Trophoblast cell (in vitro differentiated cells and primary cell): ENCODE measurements at regions not wholly inside any gene's neighbourhood (a gene's known extent, or its start where the extent isn't known, plus 50 kb on each side); places are given as distances from the start of the nearest gene placed in this dataset.

ENCODE experiments used
- DNase-seq, 2 donors: peaks; one replicate each; pipeline ENCODE4 v3.0.0-alpha.2; 2016
- H2AFZ ChIP-seq: 2 replicates; pipeline ENCODE4 v1.6.1; 2013; ENCODE audit warnings: low read length, moderate library complexity, mild to moderate bottlenecking; ENCODE audit not compliant: insufficient read depth, poor library complexity
- H2AK5ac ChIP-seq: 2 replicates; pipeline ENCODE4 v1.6.1; 2013; ENCODE audit warnings: mild to moderate bottlenecking, low read length
- H2BK120ac ChIP-seq: 2 replicates; pipeline ENCODE4 v1.6.1; 2013; ENCODE audit warnings: low read length, mild to moderate bottlenecking, moderate library complexity; ENCODE audit not compliant: insufficient read depth, poor library complexity
- H2BK12ac ChIP-seq: 2 replicates; pipeline ENCODE4 v1.6.1; 2013; ENCODE audit warnings: mild to moderate bottlenecking, low read length, moderate library complexity
- H2BK5ac ChIP-seq: 2 replicates; pipeline ENCODE4 v1.6.1; 2013; ENCODE audit warnings: low read length, low read depth, moderate library complexity, mild to moderate bottlenecking; ENCODE audit not compliant: poor library complexity
- H3K14ac ChIP-seq: 2 replicates; pipeline ENCODE4 v1.6.1; 2013; ENCODE audit warnings: mild to moderate bottlenecking, low read length
- H3K18ac ChIP-seq: 2 replicates; pipeline ENCODE4 v1.6.1; 2013; ENCODE audit warnings: mild to moderate bottlenecking, low read length
- H3K23ac ChIP-seq: 2 replicates; pipeline ENCODE4 v1.6.1; 2013; ENCODE audit warnings: low read length
- H3K27ac ChIP-seq: 2 replicates; pipeline ENCODE4 v1.5.1; 2013; ENCODE audit warnings: low read depth, mild to moderate bottlenecking, inconsistent platforms, low read length, moderate library complexity
- H3K27me3 ChIP-seq: 2 replicates; pipeline ENCODE4 v1.6.1; 2013; ENCODE audit warnings: inconsistent platforms, mild to moderate bottlenecking, low read length, moderate library complexity; ENCODE audit not compliant: insufficient read depth
- H3K36me3 ChIP-seq, 2 experiments: 1 replicate in 1 of 2; 2 replicates in 1 of 2; pipeline ENCODE4 v1.6.1; 2013; ENCODE audit warnings: low read length in 2 of 2, mild to moderate bottlenecking in 2 of 2, moderate library complexity in 1 of 2; ENCODE audit not compliant: insufficient read depth in 2 of 2, control insufficient read depth in 1 of 2
- H3K4ac ChIP-seq: 2 replicates; pipeline ENCODE4 v1.6.1; 2013; ENCODE audit warnings: low read depth, mild to moderate bottlenecking, low read length, moderate library complexity
- H3K4me1 ChIP-seq, 2 experiments: 1 replicate in 1 of 2; 2 replicates in 1 of 2; pipeline ENCODE4 v1.6.1; 2013; ENCODE audit warnings: low read length in 2 of 2, mild to moderate bottlenecking in 2 of 2, moderate library complexity in 1 of 2; ENCODE audit not compliant: insufficient read depth in 2 of 2, control insufficient read depth in 1 of 2
- H3K4me2 ChIP-seq: 2 replicates; pipeline ENCODE4 v1.6.1; 2013; ENCODE audit warnings: inconsistent platforms, mild to moderate bottlenecking, low read length, moderate library complexity
- H3K4me3 ChIP-seq: 2 replicates; pipeline ENCODE4 v1.5.1; 2013; ENCODE audit warnings: mild to moderate bottlenecking, low read depth, low read length, inconsistent platforms
- H3K79me1 ChIP-seq: one replicate; pipeline ENCODE4 v1.6.1; 2013; ENCODE audit warnings: low read length
- H3K79me2 ChIP-seq: 2 replicates; pipeline ENCODE4 v1.6.1; 2013; ENCODE audit warnings: low read length, mild to moderate bottlenecking; ENCODE audit not compliant: control insufficient read depth, insufficient read depth, poor library complexity
- H3K9ac ChIP-seq: 2 replicates; pipeline ENCODE4 v1.6.1; 2013; ENCODE audit warnings: mild to moderate bottlenecking, low read length
- H3K9me3 ChIP-seq: 2 replicates; pipeline ENCODE4 v1.6.1; 2013; ENCODE audit warnings: low read depth, mild to moderate bottlenecking, control low read depth, inconsistent platforms, low read length; ENCODE audit not compliant: insufficient read depth
- H4K12ac ChIP-seq: 2 replicates; pipeline ENCODE4 v1.6.1; 2013; ENCODE audit warnings: low read depth, mild to moderate bottlenecking, low read length, moderate library complexity
- H4K8ac ChIP-seq: 2 replicates; pipeline ENCODE4 v1.6.1; 2013; ENCODE audit warnings: low read depth, mild to moderate bottlenecking, low read length, moderate library complexity
- H4K91ac ChIP-seq: one replicate; pipeline ENCODE4 v1.6.1; 2013; ENCODE audit warnings: low read depth, mild to moderate bottlenecking, low read length, moderate library complexity
- WGBS: extraction: QIAGEN DNeasy Blood & Tissue Kit; methylation state at CpG from one replicate; pipeline ENCODE4 v1.1.7; 2013; ENCODE audit warnings: missing lambda C conversion rate; ENCODE audit not compliant: insufficient read length, insufficient coverage; ENCODE audit errors: extremely low coverage; 5-methylcytosine and 5-hydroxymethylcytosine counted together

- H3K36me3 ChIP-seq = no peaks in the 10 kb centered on the region
- no CpG with 5 or more reads among the region's 3 CpGs for WGBS
- no peaks in the 10 kb centered on the region for H3K27me3 ChIP-seq
- no peak overlapping the region for H3K4ac ChIP-seq
- no peaks in the 10 kb centered on the region for H3K79me2 ChIP-seq
- H3K9ac ChIP-seq = no peak overlapping the region
- H3K9me3 ChIP-seq = no peaks in the 10 kb centered on the region
- no peak overlapping the region for H3K14ac ChIP-seq
- H2BK5ac ChIP-seq = no peak overlapping the region
- H4K12ac ChIP-seq = no peak overlapping the region
- H3K4me1 ChIP-seq = no peaks in the 10 kb centered on the region
- no peak overlapping the region for H2BK12ac ChIP-seq
- H3K4me2 ChIP-seq = no peak overlapping the region
- no peak overlapping the region for H3K18ac ChIP-seq
- H4K8ac ChIP-seq = no peak overlapping the region
- no peaks in the 10 kb centered on the region for H3K79me1 ChIP-seq
- H3K23ac ChIP-seq = no peak overlapping the region
- no peak overlapping the region for H3K27ac ChIP-seq
- no peak overlapping the region for H2AFZ ChIP-seq
- no peak overlapping the region for H4K91ac ChIP-seq
- H2AK5ac ChIP-seq = no peak overlapping the region
- DNase-seq = no peak
- no peak overlapping the region for H3K4me3 ChIP-seq
- H2BK120ac ChIP-seq = no peak overlapping the region
Observed at GRCh38 chr13:86464193-86464592, 665.0 kb upstream of the SLITRK6 start.

GRCh38 chr13:86474971-86475370 lies 675.8 kb upstream of the SLITRK6 start:
- Histone ChIP-seq H4K12ac (no peak overlapping the region), H3K4me1 (no peaks in the 10 kb centered on the region), H3K9me3 (no peaks in the 10 kb centered on the region), H3K36me3 (no peaks in the 10 kb centered on the region), H4K8ac (no peak overlapping the region), H4K91ac (no peak overlapping the region), H2AFZ (no peak overlapping the region), H2BK120ac (no peak overlapping the region), H3K27ac (no peak overlapping the region), H3K23ac (no peak overlapping the region), H3K79me2 (no peaks in the 10 kb centered on the region), H3K18ac (no peak overlapping the region), H3K27me3 (no peaks in the 10 kb centered on the region), H2AK5ac (no peak overlapping the region), H2BK5ac (no peak overlapping the region), H3K4me3 (no peak overlapping the region), H3K4me2 (no peak overlapping the region), H3K14ac (no peak overlapping the region), H3K4ac (no peak overlapping the region), H3K79me1 (no peaks in the 10 kb centered on the region), H2BK12ac (no peak overlapping the region), H3K9ac (no peak overlapping the region)
- DNase-seq = no peak
- no CpG with 5 or more reads among the region's 1 CpG for WGBS

- Histone ChIP-seq H3K4ac (no peak overlapping the region), H3K9ac (no peak overlapping the region), H4K12ac (no peak overlapping the region), H2AK5ac (no peak overlapping the region), H3K36me3 (no peaks in the 10 kb centered on the region), H4K91ac (no peak overlapping the region), H3K4me1 (no peaks in the 10 kb centered on the region), H3K27me3 (no peaks in the 10 kb centered on the region), H2BK5ac (no peak overlapping the region), H3K27ac (no peak overlapping the region), H2BK120ac (no peak overlapping the region), H3K14ac (no peak overlapping the region), H3K9me3 (no peaks in the 10 kb centered on the region), H3K18ac (no peak overlapping the region), H3K79me2 (no peaks in the 10 kb centered on the region), H3K79me1 (no peaks in the 10 kb centered on the region), H2BK12ac (no peak overlapping the region), H3K23ac (no peak overlapping the region), H3K4me3 (no peak overlapping the region), H4K8ac (no peak overlapping the region), H3K4me2 (no peak overlapping the region), H2AFZ (no peak overlapping the region)
- no peak for DNase-seq
- no CpG with 5 or more reads among the region's 5 CpGs for WGBS
Observed at GRCh38 chr13:86476656-86477055, 677.4 kb upstream of the SLITRK6 start.

- Histone ChIP-seq H3K4me1 (no peaks in the 10 kb centered on the region), H3K36me3 (no peaks in the 10 kb centered on the region), H4K12ac (no peak overlapping the region), H3K4me3 (no peak overlapping the region), H3K27ac (no peak overlapping the region), H3K9me3 (no peaks in the 10 kb centered on the region), H2AK5ac (no peak overlapping the region), H2BK5ac (no peak overlapping the region), H2AFZ (no peak overlapping the region), H3K79me2 (no peaks in the 10 kb centered on the region), H3K14ac (no peak overlapping the region), H3K4me2 (no peak overlapping the region), H3K79me1 (no peaks in the 10 kb centered on the region), H2BK120ac (no peak overlapping the region), H4K8ac (no peak overlapping the region), H3K4ac (no peak overlapping the region), H3K18ac (no peak overlapping the region), H2BK12ac (no peak overlapping the region), H3K9ac (no peak overlapping the region), H3K23ac (no peak overlapping the region), H3K27me3 (no peaks in the 10 kb centered on the region), H4K91ac (no peak overlapping the region)
- WGBS = no CpG with 5 or more reads among the region's 3 CpGs
- DNase-seq = no peak
Observed at GRCh38 chr13:86486582-86486981, 687.4 kb upstream of the SLITRK6 start.
